GM13976 (cell line): ENCODE measurements at regions not wholly inside any gene's neighbourhood (a gene's known extent, or its start where the extent isn't known, plus 50 kb on each side); places are given as distances from the start of the nearest gene placed in this dataset.
"Not testable (repeated sequence)": the region's sequence is repeated elsewhere in the genome, so short reads cannot be mapped to it uniquely, and the experiment has no call there.

Experiments used
- DNase-seq: peaks from one replicate; pipeline ENCODE4 v3.0.0; 2012; ENCODE audit warnings: low spot score
- in situ Hi-C: fragments of 300-500 bp; cut with MboI; formaldehyde crosslinking; loops from one replicate; pipeline ENCODE4 v1.12.0; 2022; ENCODE audit warnings: low sequenced_read_pairs, mixed read lengths, inconsistent platforms; ENCODE audit not compliant: unreplicated experiment
- TF ChIP-seq, protein P1 (sequence below): IDR thresholded peaks from 2 replicates; pipeline ENCODE4 v1.5.1; 2012; ENCODE audit warnings: borderline replicate concordance, mild to moderate bottlenecking; ENCODE audit not compliant: insufficient read depth; ENCODE audit errors: extremely low read depth, missing control alignments, control extremely low read depth

DNA sequence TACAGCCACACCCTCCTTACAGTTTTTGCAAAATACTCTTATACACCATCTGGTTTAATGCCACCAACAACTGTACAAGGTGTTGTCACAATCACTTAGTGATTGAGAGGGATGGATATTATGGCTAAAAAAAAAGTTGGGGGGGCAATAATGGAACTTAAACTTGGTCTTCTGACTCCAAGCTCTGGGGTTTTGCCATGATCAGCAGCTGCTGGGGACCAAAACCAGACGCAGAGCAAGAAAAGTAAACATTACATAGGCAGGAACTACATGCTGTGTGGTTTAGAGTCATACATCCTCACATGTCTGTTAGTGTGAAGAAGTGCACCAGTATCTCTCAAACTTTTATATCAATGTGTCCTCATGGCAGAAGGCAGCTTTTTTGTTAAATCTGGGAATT lies 152.4 kb downstream of the TBC1D2B start:
- DNase-seq: not testable (repeated sequence)

DNA sequence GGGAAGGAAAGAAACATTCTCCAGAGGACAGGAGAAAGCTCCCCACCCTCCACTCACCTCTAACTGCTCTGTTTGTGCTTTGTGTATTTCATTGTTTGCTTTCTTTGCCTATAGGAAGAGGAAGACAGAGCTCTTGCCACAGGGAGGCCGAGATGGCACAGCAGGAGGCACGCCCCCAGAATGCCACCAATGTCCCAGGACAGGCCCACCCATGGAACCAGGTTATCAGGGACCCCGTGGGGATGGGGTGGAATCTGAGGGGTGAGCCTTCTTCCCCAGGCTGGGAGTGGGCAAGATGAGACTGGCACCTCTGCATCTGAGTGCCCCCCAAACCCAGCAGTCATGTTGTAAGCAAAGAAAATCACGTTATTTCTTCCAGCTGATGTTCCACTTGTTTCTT lies 155.8 kb downstream of the TBC1D2B start:
- in situ Hi-C loops: no loop called here
- TF ChIP-seq, protein P1, sequence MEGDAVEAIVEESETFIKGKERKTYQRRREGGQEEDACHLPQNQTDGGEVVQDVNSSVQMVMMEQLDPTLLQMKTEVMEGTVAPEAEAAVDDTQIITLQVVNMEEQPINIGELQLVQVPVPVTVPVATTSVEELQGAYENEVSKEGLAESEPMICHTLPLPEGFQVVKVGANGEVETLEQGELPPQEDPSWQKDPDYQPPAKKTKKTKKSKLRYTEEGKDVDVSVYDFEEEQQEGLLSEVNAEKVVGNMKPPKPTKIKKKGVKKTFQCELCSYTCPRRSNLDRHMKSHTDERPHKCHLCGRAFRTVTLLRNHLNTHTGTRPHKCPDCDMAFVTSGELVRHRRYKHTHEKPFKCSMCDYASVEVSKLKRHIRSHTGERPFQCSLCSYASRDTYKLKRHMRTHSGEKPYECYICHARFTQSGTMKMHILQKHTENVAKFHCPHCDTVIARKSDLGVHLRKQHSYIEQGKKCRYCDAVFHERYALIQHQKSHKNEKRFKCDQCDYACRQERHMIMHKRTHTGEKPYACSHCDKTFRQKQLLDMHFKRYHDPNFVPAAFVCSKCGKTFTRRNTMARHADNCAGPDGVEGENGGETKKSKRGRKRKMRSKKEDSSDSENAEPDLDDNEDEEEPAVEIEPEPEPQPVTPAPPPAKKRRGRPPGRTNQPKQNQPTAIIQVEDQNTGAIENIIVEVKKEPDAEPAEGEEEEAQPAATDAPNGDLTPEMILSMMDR: no peak
- no peak for DNase-seq

More for the DNA sequence above, 152.4 kb downstream of the TBC1D2B start:
- in situ Hi-C loops: not testable (repeated sequence)

DNA sequence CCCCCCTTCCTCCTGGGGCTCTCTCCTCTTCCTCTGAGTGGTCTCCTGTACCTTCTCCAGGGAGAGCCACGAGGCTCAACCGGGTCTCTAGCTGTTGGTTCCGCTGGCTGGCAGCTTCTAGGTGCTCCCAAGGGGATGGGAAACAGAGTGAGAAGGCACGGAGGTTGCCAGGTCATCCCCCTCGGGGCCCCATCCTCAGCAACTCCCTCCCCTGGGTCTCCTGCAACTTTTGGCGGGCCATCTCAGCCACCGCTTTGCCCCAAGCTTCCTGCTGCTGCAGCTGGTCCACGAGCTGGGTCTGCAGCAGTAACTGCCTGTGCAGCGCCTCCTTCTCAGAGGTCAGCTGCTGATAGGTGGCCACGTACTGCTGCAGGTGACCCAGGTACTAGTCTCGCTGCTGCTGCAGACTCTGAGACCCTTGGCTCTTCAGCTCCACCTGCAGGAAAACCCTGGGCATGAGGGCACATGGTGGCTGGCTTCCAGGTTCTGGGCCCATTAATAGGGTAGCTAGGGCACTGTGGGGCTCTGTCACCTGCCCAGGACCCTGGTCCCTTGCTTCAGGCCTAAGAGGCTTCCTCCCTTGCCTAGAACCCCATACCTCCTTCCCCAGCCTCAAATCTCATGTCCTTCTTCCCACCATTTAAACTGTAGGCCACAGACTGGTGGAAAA lies 160.4 kb downstream of the TBC1D2B start:
- in situ Hi-C loops, DNase-seq: not testable (repeated sequence)

DNA sequence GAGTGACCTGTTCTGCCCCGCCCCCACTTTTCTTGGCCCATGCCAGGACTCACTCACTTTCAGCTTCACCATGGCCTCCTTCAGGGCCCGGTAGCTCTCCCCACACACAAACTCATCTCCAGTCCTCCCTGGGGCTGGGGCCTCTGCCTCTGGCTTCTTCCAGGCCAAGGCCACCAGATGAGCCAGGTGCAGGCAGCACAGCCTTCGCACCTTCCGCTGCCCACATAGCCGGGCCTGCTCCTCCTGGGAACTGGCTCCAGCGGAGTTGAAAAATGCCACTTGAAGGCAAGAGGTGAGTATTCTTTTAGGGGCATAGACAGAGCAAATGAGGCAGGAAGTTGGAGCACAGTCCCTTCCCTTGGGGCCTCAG lies 161.6 kb downstream of the TBC1D2B start:
- in situ Hi-C loops, DNase-seq: not testable (repeated sequence)

DNA sequence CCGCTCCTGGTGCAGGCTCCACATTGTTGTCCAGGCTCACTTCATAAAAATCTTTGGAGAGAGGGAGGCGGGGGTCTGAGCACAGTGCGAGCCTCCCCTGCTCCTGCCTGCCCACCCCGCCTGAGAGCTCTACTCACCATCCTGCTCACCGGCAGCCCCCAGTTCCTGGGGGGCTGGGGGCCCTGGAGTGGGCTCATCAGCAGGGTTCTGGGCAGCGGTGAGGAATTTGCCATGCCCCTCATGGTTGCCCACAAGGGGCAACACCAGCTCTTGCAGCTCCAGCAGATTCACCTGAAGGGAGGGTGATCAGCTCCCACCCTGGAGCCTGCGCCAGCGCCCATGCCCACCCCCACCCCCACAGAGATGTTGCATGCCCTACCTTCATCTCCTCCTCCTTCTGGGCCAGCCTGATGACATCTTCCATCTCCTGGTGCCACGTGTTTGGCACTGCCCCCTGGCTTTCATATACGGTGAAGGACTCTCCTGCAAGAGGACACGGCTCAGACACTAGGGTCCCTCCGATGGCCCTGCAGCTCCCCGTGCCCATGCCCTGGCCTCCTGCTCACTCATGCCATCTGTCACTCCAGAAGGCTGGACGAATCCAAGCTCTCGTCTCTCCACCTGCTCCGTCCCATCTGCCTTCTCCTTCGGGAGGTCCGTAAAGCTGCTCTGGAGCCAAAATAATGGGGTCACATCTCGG lies 162.1 kb downstream of the TBC1D2B start:
- in situ Hi-C loops: no loop called here
- TF ChIP-seq, protein P1: no peak
- no peak for DNase-seq

DNA sequence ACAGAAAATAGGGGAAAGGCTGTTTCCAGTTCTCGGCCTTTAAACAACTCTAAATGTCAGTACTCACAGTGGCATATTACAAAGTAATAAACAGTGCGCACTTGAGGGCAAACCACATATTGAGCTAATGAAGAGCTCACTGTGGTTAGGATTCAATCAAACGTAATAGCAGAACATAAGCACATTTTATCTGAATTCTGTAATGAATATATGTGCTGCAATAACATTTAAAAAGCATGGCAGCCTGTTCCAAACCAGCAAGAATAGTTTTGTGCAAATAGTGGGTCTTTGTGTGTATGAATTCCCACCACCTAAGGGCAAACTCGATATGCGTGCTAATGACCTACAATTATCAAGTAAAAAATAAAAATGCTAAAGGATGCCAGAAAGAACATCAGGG lies 163.0 kb downstream of the TBC1D2B start:
- DNase-seq, in situ Hi-C loops: not testable (repeated sequence)

DNA sequence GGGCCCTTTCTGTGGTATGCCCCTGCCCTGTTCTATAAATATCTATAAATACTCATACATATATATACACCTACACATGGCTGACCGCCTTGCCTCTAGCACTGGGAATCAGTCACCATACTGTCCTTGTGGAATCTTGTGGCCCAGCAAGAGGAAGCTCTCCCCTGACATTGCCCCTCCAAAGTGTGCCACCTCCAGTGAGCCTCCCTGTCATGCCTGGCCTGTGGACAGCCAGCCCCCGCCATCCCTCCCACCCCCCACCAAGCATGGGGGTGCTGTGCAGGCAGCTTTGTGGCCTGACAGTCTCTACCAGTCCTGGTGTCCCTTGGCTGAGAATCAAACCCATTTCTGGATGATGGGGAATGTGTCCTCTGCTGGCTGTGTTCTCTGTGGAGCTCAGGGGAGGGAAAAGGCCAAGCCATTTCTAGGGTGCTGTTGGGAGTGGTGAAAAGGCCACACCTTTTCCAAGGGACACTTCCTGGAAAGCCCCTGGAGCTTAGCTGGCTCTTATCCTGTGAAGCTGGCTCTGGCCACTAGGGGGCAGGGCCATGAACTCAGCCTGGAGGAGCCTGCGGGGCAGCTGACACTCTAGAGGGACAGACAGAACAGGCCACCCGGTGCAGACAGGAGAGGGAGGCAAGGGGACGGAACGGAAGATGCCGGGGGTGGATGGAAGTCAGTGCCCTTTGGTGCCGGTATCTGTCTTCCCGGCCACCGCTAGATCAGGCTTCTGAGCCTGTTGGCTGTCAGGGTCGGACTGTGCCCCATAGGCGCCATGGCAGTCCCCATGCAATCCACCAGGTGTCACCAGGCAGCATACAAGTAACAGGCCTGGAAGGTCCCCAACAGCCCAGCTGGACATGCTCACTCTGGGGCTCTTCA lies 167.2 kb downstream of the TBC1D2B start:
- DNase-seq: peak; percentile 75
- TF ChIP-seq, protein P1: peak; percentile 91
- in situ Hi-C loops: not testable (repeated sequence)

DNA sequence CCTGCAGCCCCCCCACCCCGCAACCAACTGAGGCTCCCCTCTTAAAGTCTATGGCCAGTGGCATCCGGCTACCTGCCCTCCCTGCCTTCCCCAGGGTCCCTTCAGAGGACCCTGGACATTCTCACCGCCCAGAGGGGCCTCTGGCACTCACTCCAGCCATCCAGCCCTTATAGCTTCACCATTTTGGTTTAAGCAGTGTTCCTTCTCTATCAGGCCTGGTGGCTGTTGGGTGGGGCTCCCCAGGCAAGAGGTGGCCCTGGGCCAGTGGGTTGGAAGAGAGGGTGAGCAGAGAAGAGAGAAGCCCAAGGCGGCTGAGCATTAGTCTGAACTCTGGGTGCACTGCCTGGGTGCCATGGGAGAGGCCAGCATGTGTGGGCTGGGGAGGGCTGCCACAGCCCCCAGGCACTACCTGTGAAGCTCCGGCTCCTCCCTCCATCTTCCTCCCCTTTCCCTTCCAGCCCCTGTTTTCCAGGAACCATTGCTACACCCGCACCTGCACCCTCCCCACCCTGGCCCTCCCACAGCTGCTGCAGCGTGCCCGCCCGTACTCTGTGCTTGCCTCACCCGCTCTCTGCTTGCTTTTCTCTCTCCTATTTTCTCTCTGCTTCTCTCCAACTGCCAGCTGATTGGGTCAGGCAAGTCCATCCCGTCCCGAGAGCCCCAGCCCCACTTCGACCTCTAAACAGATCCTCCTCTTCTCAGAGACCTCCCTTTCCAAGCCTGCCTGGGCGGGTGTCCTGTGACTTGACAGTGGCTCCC lies 168.2 kb downstream of the TBC1D2B start:
- in situ Hi-C loops: no loop called here
- no peak for DNase-seq
- TF ChIP-seq, protein P1: no peak

DNA sequence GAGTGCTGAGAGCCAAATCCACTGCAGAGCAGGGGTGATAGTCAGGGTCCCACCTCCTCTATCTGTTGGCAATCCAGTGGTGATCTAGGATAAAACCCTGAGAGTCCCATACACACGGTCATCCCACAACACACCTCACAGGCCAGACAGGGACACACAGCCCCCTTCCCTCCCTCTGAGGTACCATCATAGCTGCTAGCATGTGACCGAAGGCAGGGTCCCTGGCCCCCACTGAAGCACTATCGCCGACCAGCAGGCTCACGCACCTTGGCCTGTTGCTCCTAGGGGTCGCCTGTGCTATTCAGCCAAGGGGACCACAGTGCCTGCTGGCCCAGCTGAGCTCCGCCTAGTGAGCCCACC lies 168.8 kb downstream of the TBC1D2B start:
- in situ Hi-C loops, DNase-seq: not testable (repeated sequence)
